HG03439 (cell line): ENCODE measurements at regions not wholly inside any gene's neighbourhood (a gene's known extent, or its start where the extent isn't known, plus 50 kb on each side); places are given as distances from the start of the nearest gene placed in this dataset.
"Not testable (repeated sequence)": the region's sequence is repeated elsewhere in the genome, so short reads cannot be mapped to it uniquely, and the experiment has no call there.

Experiments
- ATAC-seq: cut with Tn5 transposase; IDR thresholded peaks from one replicate; pipeline ENCODE4 v1.9.1; 2021; ENCODE audit warnings: mild to moderate bottlenecking, moderate library complexity; ENCODE audit not compliant: unreplicated experiment

- no peak for ATAC-seq
These were observed 677.5 kb downstream of the RAPGEF2 start for GRCh38 chr4:159780196-159780922.

GRCh38 chr4:159787901-159788300, 685.0 kb downstream of the RAPGEF2 start:
- no peak for ATAC-seq

DNA sequence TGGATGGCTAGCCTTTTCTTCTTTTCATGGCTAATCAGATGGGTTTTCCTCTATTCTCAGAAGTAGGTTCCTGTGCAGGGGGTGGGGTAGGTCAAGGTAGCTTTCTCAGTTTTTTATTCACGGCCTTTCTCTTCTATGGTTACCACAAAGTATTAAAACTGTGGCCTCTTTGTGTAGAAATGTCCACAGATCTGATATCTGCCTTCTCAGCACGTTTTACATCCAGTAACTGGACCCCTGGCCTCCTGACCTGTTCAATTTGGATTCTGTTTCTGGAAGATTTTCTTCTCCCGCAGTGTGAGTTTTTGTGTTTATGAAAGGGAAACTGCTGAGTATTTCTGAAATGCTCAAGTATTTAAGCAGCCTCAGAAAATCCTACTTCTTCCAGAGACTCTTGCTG, 688.5 kb downstream of the RAPGEF2 start:
- no peak for ATAC-seq

- ATAC-seq, result not testable (repeated sequence)
These were observed 701.7 kb downstream of the RAPGEF2 start for GRCh38 chr4:159804592-159804991.

- no peak for ATAC-seq
These were observed 720.9 kb downstream of the RAPGEF2 start for GRCh38 chr4:159823743-159824142.

DNA sequence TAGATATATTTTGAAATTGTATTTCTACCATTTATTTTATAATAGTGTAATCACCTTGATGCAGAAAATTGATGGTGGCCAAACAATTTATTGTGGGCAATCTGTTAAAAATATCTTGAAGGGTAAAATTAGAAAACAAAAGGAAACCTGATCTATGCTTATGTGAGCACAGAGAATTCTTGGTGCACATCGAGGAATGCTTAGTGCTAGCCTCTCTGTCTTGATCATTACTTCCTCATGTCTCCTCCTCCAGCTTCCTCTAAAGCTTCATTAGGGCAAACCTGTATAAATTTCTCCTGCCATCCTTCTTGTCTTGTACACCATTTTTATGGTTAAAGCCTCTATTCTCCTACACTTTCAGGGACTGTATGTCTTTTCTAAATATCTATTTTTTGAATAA, 725.8 kb downstream of the RAPGEF2 start:
- no peak for ATAC-seq

DNA sequence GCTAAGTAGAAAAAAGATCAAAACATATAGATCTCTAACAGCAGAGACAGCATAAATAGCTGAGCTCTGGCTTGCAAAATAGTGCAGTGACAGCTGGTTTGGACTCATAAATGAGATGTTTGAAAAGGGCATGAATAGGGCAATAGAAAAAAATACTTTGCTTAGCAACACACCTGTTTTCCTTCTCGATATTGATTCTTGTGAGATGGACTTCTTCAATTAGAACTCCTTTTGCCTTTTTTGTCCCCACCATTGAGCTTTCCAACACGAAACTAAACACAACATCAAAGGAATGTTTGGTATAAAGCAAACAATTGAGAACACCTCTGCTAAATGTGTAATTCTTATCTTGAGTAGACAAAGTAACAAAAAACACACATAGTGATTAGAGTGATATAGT, 726.3 kb downstream of the RAPGEF2 start:
- no peak for ATAC-seq

DNA sequence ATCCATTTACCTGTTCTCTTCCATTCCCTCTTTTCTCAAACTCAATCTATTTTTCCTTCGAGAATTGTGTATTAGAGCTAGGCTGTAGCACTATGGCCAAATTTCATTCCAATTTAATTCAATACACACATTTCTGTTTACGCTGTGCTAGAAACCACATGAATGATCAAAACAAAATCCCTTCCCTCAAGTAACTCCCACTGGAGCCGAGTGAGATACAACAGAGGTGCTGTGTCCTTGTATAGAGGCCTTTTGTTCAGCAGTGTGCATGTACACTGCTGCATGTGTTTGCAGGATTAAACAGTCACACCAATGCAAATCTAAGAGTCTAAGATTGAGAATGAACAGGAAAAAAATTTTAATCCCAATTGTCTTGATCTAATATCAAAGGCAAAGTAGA, 734.2 kb downstream of the RAPGEF2 start:
- no peak for ATAC-seq

- no peak for ATAC-seq
These were observed 752.9 kb downstream of the RAPGEF2 start for GRCh38 chr4:159855731-159856130.

GRCh38 chr4:159856451-159856850, 753.6 kb downstream of the RAPGEF2 start:
- no peak for ATAC-seq

DNA sequence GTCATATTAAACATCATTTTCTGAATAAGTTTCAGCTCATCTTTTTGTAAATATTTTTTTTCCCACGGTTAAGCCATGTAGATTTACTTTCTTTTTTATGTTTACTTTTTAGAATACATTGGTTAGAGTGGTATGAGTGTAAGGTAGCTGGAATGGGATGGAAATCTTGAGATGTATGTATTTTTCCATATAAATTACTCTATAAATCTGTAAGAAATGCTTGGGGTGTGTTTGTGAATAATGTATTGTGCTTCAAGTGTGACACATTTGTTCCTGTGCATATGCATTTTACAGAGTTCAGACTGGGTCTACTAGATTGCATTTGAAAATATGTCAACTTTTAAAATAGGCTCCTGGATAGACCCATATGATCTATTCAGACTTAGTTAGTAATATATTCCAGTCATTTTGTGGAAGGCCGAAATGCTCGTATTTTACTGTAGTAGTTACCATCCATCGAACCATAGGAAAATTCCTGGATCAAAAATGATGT, 756.8 kb downstream of the RAPGEF2 start:
- no peak for ATAC-seq

DNA sequence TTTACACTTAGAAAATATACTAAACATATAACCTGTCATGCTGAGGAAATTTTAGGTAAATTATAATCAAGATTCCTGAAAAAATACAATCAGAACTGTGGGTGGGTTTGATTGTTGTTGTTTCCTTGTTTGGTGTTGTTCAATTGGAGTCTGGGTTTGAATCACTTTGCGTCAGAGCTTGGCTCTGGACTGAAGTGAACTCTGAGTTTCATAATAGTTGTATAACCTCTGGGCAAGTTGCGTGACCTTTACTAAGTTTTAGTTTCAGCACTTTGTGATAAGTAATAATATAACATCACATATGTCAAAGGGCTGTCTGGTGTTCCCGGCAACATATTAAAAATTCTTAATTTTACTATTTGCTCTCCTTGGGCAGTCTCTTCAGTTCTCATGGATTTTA, 758.1 kb downstream of the RAPGEF2 start:
- ATAC-seq, result no peak

DNA sequence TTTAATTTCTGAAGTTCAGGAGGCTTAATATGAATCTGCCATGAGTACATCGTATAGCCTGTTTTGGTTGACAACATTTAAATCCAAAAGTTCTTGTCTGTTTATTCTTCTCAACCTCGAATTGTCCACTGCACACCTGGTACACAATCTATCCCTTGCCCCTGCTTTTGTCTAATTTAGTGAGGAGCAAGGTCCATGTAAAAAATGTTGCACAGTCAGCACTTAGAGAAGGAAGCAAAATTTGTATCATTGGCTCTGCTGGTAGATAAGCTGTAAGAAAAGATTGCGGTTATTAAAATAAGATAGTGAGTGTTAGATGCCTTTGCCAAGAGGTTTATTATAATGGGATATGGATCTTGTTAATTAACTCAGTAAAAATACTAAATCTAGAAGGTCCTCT, 761.5 kb downstream of the RAPGEF2 start:
- ATAC-seq, result no peak

DNA sequence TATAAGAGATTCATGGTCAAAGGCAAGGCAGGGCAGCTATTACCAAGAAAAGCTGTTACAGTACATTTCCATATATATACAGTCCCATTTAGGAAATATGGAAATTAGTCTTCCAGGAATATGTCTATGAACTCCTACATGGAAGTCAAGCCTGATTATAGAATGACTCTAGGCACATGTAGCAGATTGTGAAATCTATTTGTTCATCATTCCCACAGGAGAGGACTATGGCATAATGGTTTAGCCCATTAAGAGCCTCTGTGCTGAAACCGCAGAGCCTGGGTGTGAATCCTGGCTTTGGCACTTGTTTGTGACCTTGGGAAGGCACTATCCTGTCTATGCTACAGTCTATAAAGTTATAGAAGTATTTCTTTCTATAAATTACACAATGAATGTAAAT, 764.8 kb downstream of the RAPGEF2 start:
- ATAC-seq, result no peak

- not testable (repeated sequence) for ATAC-seq
These were observed 766.1 kb downstream of the RAPGEF2 start for GRCh38 chr4:159868936-159869335.

GRCh38 chr4:159871141-159871540, 768.3 kb downstream of the RAPGEF2 start:
- no peak for ATAC-seq

DNA sequence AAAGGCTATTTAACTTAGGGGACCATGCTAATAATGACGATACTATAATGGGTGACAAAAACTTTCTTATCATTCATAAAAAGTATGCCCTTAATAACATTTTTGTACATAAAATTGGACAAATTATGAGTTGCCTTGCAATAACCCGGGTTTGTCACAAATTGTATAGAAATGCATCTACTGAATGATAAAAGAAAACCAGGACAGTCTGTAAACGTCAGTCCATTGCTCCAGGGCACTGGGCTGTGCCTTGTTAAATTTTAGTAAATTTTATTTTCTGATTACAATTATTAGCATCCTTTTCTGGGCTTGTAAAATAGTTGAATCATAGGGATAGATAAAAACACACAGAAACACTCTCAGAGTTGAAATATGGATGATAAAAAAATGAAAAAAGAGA, 778.3 kb downstream of the RAPGEF2 start:
- no peak for ATAC-seq

DNA sequence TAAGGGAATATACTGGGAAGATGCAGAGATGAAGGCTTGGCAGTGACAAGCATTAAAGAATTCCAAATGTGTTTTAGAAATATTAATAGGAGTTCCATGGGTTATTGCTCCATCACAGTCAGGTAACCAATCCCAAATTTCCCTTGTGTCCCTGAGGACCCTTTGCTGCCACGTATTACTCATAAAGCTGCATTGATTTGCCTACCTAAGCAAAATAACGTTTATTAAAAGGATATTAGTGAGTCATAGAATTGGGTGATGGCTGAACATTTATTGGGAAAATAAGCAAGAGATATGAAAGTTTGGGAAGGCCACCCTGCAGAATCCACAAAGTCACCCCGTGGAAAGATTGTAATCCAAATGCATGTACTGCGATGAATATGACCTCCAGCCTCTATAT, 782.1 kb downstream of the RAPGEF2 start:
- no peak for ATAC-seq

- no peak for ATAC-seq
These were observed 796.7 kb downstream of the RAPGEF2 start for GRCh38 chr4:159899596-159899995.

GRCh38 chr4:159900562-159900961, 797.7 kb downstream of the RAPGEF2 start:
- no peak for ATAC-seq

GRCh38 chr4:159902648-159903047, 799.8 kb downstream of the RAPGEF2 start:
- ATAC-seq, result no peak

- ATAC-seq, result no peak
These were observed 802.0 kb downstream of the RAPGEF2 start for GRCh38 chr4:159904906-159905305.

DNA sequence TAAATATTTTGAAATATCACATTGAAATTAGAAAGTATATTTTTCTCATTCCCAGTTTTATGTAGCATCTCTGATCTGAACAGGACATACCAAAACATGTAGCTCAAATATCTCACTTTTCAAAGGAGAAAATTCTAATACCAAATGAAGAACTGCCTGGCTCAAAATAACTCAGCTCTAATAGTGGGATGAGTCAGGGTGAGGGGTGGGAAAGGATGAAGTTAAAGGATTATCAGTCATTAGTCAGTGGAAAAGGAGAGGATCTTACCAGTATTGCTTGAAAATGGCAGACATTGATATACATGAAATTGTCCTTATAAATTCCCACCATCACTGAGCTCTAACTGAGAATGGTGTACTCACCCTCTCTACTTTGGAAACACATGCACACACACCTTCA, 803.2 kb downstream of the RAPGEF2 start:
- no peak for ATAC-seq
